NCI-H226 (cell line): ENCODE measurements at regions not wholly inside any gene's neighbourhood (a gene's known extent, or its start where the extent isn't known, plus 50 kb on each side); places are given as distances from the start of the nearest gene placed in this dataset.
A peak's percentile ranks its signal among the peaks of the same experiment; 100 is the strongest.
"Not testable (repeated sequence)": the region's sequence is repeated elsewhere in the genome, so short reads cannot be mapped to it uniquely, and the experiment has no call there.

Experiments used
- DNase-seq: peaks from one replicate; pipeline ENCODE4 v3.0.0-alpha.2; 2015

GRCh38 chr1:99444211-99444927 lies 180.1 kb downstream of the PLPPR4 start:
- not testable (repeated sequence) for DNase-seq

DNA sequence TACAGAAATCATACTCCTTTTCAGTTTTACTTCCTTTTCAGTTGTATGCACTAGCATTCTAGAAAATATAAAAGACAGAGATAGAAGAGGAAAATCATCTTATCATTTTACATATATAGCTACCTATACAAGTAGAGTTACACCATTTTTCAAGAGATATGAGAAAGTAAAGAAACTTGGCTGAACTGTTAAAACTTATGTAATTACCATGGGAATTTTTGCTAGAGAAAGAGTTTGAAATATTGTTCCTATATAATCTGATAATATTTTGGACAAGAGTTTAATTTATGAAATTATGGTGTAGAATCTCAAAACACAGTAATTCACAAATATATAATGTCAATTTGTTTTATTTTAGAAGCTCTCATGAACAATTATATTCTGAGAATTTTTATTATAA lies 180.8 kb downstream of the PLPPR4 start:
- DNase-seq, result no peak

DNA sequence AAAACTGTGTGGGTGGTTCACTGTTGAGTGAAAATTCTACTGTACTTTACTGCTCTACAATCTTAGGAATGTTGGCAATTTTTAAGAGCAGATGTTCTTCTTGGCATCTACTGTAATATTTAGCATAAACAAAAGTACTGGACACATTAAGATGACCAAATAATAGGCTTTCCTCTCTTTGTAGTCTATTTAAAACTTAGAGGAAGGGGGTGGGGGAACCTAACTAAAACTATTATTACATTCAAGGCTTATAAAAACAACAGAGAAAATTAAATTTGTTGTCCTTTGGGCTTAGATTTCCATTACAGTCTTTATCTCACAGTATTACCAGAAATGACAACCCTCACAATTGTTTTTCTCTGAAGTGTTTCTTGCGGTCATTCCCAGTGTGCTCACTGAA lies 181.2 kb downstream of the PLPPR4 start:
- peak; percentile 43 for DNase-seq

- no peak for DNase-seq
These were observed 183.4 kb downstream of the PLPPR4 start for GRCh38 chr1:99447721-99448120.

GRCh38 chr1:99455760-99456159 lies 190.2 kb upstream of the PALMD start:
- peak; percentile 86 for DNase-seq

GRCh38 chr1:99456536-99456935 lies 189.4 kb upstream of the PALMD start:
- DNase-seq, result peak; percentile 73

GRCh38 chr1:99457381-99458165 lies 188.3 kb upstream of the PALMD start:
- DNase-seq, result peak; percentile 79

- DNase-seq, result no peak
These were observed 184.4 kb upstream of the PALMD start for GRCh38 chr1:99461499-99461898.

- no peak for DNase-seq
These were observed 181.2 kb upstream of the PALMD start for GRCh38 chr1:99464738-99465137.

DNA sequence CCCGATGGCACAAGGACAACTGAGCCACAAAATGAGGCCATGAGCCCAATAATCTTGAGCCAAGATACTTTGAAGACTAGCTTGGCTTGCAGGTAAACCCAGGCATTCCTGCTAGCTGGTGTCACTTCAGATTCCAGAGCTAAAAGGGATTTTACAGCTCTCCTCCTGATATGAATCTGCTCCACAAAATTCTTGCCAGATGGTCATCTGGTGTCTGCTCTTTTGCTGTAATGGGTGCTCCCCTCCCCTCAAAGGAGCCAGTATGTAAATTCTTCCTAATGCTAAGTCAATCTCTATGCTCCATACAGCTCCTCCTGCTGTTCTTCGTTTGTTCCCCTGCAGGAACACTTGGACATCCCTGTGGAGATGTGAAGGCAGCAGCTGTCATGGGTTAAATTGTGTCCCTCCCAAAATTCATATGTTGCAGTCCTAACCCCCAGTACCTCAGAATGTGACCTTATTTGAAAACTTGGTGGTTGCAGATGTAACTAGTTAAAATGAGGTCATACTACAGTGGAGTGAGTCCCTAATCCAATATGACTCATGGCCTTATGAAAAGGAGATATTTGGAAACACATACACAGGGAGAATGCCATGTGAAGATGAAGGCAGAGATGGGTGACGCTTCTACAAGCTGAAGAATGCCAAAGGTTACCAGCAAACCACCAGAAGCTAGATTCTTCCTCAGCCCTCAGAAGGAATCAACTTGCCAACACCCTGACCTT lies 180.6 kb upstream of the PALMD start:
- peak; percentile 58 for DNase-seq

DNA sequence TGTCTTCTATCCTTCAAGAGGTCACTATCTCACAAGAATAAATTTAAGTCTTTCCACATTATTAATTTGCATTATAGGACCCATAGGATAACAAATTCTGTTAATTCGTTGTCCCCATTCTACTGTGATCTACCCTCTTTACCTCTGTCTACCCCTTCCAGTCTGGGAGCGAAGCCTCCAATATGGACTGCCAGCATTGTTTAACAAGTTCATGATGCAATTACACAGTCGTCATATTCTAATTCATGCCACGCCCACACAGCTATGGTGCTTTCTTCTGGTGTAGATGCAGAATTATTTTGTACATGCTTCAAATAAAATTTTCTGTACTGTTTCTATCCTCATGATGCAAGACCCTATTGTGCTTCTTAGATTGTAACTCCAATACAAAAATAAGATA lies 178.3 kb upstream of the PALMD start:
- no peak for DNase-seq

DNA sequence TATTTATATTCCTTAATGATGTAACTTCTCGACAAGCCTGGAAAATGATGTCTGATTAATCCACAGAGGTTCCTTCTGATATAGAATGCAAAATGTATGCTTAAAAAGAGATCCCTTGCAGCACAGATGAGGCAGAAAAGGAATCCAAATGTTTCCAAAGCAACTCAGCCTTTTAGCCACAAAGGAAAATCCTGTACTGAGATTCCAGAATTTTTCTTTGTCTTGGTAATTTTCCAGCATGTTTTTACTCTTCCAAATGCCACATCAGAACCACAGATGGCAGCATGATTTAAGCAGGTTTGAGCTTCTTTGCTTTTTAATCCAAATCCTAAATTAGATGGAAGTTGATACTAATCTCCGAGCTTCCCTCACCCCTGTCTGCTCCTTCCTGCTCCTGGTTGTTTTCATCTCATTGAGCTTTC lies 176.4 kb upstream of the PALMD start:
- no peak for DNase-seq

GRCh38 chr1:99472893-99473292 lies 173.0 kb upstream of the PALMD start:
- DNase-seq, result no peak

- no peak for DNase-seq
These were observed 171.5 kb upstream of the PALMD start for GRCh38 chr1:99474350-99474893.

DNA sequence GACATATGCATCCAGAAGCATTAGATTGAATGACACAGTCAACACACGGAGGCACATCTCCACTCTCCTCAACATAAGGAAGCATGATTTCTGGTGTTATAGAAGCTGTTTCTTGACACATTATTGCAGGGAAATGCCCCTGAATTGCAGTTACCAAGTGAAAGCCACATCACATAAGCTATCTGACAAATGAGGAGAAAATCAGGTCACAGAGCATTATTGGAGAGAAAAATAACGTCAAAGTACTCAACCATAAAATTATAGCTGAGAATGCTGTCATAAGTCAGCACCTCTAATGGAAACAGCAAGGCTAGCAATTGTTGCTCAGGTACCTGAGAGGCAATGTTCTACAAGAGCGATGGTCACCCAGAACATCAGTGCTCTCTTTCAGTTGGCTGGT lies 169.9 kb upstream of the PALMD start:
- DNase-seq, result no peak

DNA sequence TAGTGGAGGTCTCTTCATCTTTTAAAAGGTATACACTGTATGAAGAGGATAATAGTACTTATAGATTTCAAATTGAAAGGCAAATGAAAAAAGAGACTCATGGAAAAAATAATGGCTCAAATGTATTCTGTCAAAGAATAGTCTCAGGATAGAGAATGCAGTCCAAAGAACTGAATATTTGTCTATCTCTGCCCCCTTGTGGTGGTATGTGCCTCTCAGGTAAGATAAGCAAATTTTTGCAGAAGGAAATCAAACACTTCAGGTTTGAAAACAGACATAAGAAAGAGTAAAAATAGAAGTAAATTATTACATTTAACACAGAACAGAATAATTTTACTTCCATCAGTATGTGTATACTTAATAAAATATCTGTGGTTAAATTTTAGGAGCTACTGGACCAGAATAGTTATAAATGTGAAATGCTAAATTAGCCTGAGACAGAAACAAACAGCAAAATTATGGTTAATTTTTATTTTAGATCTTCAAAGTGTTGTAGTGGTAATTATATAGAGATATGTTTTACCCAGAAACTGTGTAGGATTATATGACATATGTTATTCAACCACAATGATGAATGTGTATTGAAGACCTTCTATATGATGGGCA lies 164.4 kb upstream of the PALMD start:
- no peak for DNase-seq

DNA sequence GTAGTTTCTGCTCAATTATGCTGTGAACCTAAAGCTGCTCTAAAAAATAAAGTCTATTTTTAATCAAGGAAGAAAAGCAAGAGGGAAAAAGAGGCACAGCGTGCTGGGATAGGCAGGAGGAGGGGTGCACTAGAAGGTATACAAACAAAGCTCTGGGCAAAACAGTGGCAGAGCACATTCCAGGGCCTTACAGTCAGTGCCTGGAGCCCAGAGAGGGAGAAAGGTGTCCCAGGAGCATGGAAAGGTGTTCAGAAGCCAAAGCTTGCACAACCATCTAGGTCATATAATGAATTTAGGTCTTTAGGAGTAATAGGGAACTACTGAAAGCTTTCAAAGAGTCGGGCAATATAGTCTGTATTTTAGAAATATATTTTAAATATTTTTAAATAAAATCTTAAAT lies 163.6 kb upstream of the PALMD start:
- DNase-seq, result no peak

GRCh38 chr1:99482750-99483149 lies 163.2 kb upstream of the PALMD start:
- DNase-seq, result no peak

DNA sequence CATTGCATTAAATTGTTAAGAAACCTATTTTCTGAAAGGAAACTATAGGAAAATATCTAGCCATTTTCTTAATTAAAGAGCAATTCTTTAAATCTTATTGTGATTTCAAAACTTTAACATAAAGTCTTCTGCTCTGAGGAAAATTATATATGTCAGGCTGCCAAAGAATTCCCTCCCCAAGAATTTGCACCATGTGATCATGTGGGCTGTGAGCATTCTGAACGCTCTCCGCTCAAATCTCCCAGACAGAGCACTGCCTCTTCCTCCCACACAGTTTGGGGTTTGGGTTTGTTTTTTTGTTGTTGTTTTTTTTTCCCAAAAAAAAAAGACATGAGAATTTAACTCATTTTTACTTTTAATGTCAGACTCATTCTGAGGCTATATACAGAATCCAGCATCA lies 155.9 kb upstream of the PALMD start:
- no peak for DNase-seq

GRCh38 chr1:99496067-99496466 lies 149.8 kb upstream of the PALMD start:
- no peak for DNase-seq

- DNase-seq, result no peak
These were observed 148.2 kb upstream of the PALMD start for GRCh38 chr1:99497690-99498089.

DNA sequence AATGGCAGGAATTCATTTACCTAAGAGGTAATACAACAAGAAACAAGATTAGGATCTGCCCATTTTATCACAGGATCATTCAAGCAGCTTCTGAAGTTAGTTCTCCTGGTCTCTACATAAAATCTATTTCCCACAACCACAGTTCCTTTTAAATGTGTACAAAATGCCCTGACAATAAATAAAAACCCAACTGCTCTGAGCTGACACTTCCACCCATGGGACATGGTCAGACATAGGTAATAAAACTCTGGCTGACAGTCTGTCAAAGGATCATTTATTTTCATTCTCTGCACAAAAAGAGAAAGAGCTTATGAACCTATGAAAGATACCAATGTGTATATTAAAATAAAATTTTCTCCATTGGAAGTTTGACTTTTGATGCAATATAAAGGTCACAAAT lies 145.4 kb upstream of the PALMD start:
- no peak for DNase-seq

DNA sequence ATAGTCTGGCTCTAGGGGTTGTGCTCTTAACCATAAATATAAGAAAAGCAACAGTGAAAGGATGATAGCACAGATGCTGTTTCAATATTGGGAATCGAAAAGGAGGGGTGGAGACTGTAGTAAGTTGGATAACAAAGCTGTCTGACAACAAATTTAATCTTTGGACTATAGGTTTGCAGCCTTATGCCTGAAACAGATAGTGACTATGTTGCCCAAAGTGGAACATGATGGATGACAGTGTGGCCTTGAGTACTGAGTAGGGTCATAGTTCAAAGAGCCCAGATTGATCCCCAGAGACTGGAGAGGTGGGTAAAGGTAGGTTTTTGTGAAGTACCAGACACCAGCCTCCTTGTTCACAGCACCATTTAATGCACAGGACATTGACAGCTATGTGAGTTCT lies 144.0 kb upstream of the PALMD start:
- DNase-seq, result no peak
